HUES48 (cell line): ENCODE measurements at regions not wholly inside any gene's neighbourhood (a gene's known extent, or its start where the extent isn't known, plus 50 kb on each side); places are given as distances from the start of the nearest gene placed in this dataset.
A peak's percentile ranks its signal among the peaks of the same experiment; 100 is the strongest.

Experiments used
- H3K27ac ChIP-seq: one replicate; pipeline ENCODE4 v1.7.0; 2013; ENCODE audit warnings: low read depth, low read length, inconsistent platforms
- H3K27me3 ChIP-seq: 2 replicates; pipeline ENCODE4 v1.6.1; 2013; ENCODE audit warnings: mild to moderate bottlenecking, low read length; ENCODE audit not compliant: control insufficient read depth, insufficient read depth
- H3K36me3 ChIP-seq: 2 replicates; pipeline ENCODE4 v1.6.1; 2013; ENCODE audit warnings: low read length; ENCODE audit not compliant: control insufficient read depth, insufficient read depth
- H3K4me1 ChIP-seq: 2 replicates; pipeline ENCODE4 v1.6.1; 2013; ENCODE audit warnings: mild to moderate bottlenecking, low read length; ENCODE audit not compliant: control insufficient read depth, insufficient read depth
- H3K4me3 ChIP-seq: 2 replicates; pipeline ENCODE4 v1.5.1; 2013; ENCODE audit warnings: mild to moderate bottlenecking, low read depth, low read length
- H3K9ac ChIP-seq: 2 replicates; pipeline ENCODE4 v1.6.1; 2013; ENCODE audit warnings: mild to moderate bottlenecking, low read depth, low read length, moderate library complexity
- H3K9me3 ChIP-seq: 2 replicates; pipeline ENCODE4 v1.6.1; 2013; ENCODE audit warnings: low read length; ENCODE audit not compliant: control insufficient read depth, insufficient read depth

DNA sequence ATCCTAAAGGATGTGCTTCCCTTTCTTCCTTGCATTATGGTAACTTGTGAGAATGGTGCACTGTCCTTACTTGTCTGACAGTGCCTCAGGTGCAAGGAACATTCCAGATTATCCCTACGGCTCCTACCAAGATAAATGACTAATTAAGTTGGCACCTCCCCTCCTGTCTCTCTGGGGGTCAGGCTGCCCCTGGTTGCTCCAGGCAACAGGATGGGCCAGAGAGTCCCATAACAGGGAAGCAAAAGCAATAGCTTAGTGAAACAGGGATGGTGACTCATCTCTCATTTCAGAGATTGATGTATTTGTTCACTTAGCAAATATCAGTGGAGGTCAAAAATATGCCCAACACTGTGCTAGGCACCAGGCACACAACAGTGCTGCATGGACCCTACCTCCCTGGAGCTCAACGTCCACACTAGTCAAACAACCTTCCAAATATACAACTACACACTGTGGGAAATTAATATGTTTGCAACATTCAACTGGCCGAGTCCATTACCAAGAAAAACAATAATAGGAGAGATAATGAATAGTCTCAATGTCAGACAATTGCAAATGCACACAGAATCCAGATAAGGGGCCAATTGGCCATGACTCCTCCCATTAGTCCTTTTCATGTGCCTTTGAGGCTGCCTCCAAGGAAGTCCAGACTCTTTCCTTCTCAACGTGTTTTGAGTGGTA is 249.0 kb downstream of the TLE3 start:
- Histone ChIP-seq H3K4me1 (no peaks in the 10 kb centered on the region), H3K36me3 (no peaks in the 10 kb centered on the region), H3K4me3 (no peak overlapping the region), H3K9me3 (no peaks in the 10 kb centered on the region), H3K27me3 (no peaks in the 10 kb centered on the region), H3K27ac (no peak overlapping the region), H3K9ac (no peak overlapping the region)

DNA sequence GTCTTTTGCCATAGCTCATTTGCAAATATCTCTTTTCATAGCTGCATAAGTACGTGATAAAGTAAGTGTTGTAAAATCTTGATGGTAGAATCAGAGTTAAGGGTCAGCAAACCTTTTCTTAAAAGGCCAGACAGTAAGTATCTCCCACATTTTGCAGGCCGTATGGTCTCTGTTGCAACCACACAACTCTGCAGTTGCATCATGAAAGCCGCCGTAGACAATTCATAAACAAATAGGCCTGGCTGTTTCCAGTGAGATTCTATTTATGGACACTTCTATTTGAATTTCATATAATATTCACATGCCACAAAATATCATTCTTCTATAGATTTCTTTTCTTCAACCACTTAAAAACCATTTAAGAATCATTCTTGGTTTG is 248.5 kb downstream of the TLE3 start:
- Histone ChIP-seq H3K4me3 (no peak overlapping the region), H3K27ac (no peak overlapping the region), H3K36me3 (no peaks in the 10 kb centered on the region), H3K9me3 (no peaks in the 10 kb centered on the region), H3K27me3 (no peaks in the 10 kb centered on the region), H3K4me1 (no peaks in the 10 kb centered on the region), H3K9ac (no peak overlapping the region)

GRCh38 chr15:69852482-69852881 is 245.2 kb downstream of the TLE3 start:
- H3K27ac ChIP-seq = no peak overlapping the region
- H3K36me3 ChIP-seq = no peaks in the 10 kb centered on the region
- H3K9ac ChIP-seq = no peak overlapping the region
- no peaks in the 10 kb centered on the region for H3K9me3 ChIP-seq
- H3K4me1 ChIP-seq = peaks cover 3% of the 10 kb centered on the region; the same call in 1 of the 2 replicates
- H3K4me3 ChIP-seq = no peak overlapping the region
- H3K27me3 ChIP-seq = no peaks in the 10 kb centered on the region

DNA sequence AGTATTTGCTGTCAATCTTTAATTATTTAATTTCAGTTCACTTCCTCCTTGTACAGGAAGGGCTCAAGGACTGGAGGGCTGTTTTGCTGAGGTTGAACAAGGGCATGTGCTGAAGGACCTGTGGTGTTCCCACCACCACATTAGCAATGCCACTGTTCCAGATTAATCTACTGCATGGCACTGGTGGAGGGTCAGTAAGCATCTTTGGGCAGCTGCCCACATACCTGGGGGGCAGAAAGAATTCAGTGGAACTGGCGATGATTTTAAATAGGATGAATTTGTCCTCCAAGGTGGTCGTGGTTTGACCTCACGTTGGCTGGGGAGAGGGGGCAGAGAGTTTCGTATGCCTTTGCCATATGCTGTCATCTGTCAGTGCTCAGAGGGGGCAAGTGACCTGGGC is 244.8 kb downstream of the TLE3 start:
- Histone ChIP-seq H3K27ac (no peak overlapping the region), H3K4me3 (no peak overlapping the region), H3K36me3 (no peaks in the 10 kb centered on the region), H3K9me3 (no peaks in the 10 kb centered on the region), H3K27me3 (no peaks in the 10 kb centered on the region), H3K4me1 (peaks cover 3% of the 10 kb centered on the region; the same call in 1 of the 2 replicates), H3K9ac (no peak overlapping the region)

DNA sequence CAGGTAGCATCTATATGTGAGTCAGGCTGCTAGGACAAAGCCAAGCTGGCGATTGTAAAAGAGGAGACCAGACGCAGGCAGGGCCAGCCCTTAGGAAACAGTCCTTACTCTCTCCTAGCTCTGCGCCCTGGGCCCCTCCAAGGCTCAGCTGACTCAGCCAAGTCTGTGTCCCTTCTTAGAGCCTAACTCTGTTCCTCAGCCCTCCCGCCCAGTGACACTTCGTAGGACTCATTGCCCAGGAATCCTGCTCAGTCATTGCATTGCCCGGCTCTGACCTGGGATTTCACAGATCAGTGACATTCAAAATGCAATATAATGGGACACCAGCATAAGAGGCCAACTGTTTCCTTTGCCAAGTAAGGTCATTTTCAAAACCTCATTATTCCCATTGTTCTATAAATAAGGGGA is 244.2 kb downstream of the TLE3 start:
- Histone ChIP-seq H3K4me3 (no peak overlapping the region), H3K36me3 (no peaks in the 10 kb centered on the region), H3K9ac (no peak overlapping the region), H3K27me3 (no peaks in the 10 kb centered on the region), H3K9me3 (no peaks in the 10 kb centered on the region), H3K4me1 (peaks cover 3% of the 10 kb centered on the region; the same call in 1 of the 2 replicates), H3K27ac (peak overlapping the region; percentile 48)

DNA sequence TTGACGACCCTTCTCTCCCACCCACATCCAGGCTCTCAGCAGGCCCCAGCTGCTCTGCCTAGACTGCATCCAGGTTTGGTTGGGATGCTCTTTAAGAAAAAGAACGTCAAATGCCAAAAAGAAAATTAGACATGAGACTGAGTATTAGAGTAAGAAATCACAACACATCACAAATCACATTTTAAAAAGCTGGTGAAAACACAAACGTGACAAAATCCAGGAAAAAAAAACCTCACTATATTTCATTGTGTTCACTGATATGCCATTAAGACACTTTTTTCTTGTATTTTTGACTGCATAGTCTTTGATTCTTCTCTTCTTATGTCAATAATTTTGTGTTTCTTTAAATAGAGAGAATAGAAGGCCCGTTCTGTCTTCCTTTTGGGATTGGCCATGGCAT is 243.7 kb downstream of the TLE3 start:
- peaks cover 3% of the 10 kb centered on the region; the same call in 1 of the 2 replicates for H3K4me1 ChIP-seq
- no peak overlapping the region for H3K4me3 ChIP-seq
- H3K36me3 ChIP-seq = no peaks in the 10 kb centered on the region
- H3K27ac ChIP-seq = peak overlapping the region; percentile 31
- no peak overlapping the region for H3K9ac ChIP-seq
- no peaks in the 10 kb centered on the region for H3K9me3 ChIP-seq
- H3K27me3 ChIP-seq = no peaks in the 10 kb centered on the region

GRCh38 chr15:69854521-69855181 is 243.1 kb downstream of the TLE3 start:
- Histone ChIP-seq H3K4me3 (no peak overlapping the region), H3K4me1 (peaks cover 3% of the 10 kb centered on the region; the same call in 1 of the 2 replicates), H3K36me3 (no peaks in the 10 kb centered on the region), H3K9me3 (no peaks in the 10 kb centered on the region), H3K27me3 (no peaks in the 10 kb centered on the region), H3K9ac (no peak overlapping the region), H3K27ac (no peak overlapping the region)

DNA sequence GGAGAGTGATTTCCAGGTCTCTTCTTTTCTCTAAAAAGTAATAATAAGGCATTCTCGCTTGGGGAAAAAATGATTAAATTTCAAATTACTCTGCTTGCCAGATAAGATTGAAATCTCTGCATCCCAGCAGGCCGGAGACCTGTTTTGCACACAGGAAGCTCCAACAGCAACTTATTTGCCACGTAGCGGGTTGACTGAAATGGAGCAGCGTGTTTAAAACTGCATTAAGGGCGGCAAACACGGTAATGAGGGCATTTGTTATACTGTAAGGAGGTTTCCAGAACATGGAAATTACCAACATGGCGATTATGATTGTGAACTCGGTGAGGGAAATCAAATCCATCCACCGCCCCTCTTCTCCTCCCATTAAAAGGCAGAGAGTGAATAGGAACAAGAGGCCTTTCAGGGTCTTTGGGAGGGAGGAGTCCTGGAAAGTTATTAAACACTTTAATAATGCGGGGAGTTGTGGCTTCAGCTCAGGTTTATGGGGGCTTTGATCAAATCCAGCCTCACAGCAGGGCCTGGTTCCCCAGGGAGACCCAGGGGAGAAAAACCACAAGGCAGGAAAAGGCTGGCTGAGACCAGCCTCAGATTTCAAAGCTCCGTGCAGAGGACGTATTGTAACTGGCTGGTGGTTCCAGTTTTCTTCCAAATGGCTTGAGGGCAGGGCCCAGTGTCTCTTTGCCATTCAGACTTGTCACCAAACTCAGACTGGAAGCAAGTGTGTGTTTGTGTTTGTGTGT is 242.3 kb downstream of the TLE3 start:
- Histone ChIP-seq H3K27me3 (no peaks in the 10 kb centered on the region), H3K4me3 (no peak overlapping the region), H3K36me3 (no peaks in the 10 kb centered on the region), H3K9me3 (no peaks in the 10 kb centered on the region), H3K9ac (no peak overlapping the region), H3K27ac (no peak overlapping the region), H3K4me1 (peaks cover 3% of the 10 kb centered on the region; the same call in 1 of the 2 replicates)

GRCh38 chr15:69857250-69857649 is 240.5 kb downstream of the TLE3 start:
- Histone ChIP-seq H3K27ac (no peak overlapping the region), H3K4me1 (peaks cover 3% of the 10 kb centered on the region; the same call in 1 of the 2 replicates), H3K4me3 (no peak overlapping the region), H3K9ac (no peak overlapping the region), H3K36me3 (no peaks in the 10 kb centered on the region), H3K9me3 (no peaks in the 10 kb centered on the region), H3K27me3 (no peaks in the 10 kb centered on the region)

DNA sequence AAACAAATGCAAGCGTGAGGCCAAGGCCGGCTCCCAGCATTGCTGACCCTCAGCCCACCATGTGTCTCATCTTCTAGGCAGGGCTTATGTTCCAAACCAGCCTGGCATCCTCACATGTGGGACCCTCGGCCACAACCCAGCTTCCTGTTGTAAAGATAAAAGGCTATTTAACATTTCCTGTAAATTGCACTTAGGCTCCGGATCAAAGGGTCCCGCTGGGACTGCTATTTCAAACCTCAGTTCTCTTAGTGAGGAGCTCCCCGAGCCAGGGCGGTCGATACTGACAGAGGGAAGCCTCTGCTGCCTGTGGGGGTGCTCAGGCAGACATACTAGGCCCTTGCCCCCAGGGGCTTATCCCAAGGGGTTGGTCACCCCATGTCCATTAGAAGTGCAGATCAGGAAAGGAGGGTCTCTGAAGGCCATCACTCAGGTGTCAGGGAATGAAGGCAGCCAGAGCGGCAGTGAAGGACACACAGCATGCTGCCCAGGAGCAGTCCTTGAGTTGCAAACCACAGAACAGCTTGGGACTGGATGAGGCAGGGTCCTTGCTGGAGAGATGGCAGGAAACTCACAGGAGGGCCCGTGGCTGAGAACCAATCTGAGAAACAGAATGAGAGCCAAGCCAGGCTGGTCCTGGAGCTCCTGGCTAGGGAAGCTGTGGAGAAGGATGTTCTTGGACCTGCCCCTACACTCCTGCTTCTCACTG is 239.9 kb downstream of the TLE3 start:
- H3K4me3 ChIP-seq = no peak overlapping the region
- no peaks in the 10 kb centered on the region for H3K36me3 ChIP-seq
- no peak overlapping the region for H3K27ac ChIP-seq
- no peaks in the 10 kb centered on the region for H3K27me3 ChIP-seq
- no peaks in the 10 kb centered on the region for H3K9me3 ChIP-seq
- H3K9ac ChIP-seq = no peak overlapping the region
- peaks cover 3% of the 10 kb centered on the region; the same call in 1 of the 2 replicates for H3K4me1 ChIP-seq
